GM10266 (cell line): ENCODE measurements at regions not wholly inside any gene's neighbourhood (a gene's known extent, or its start where the extent isn't known, plus 50 kb on each side); places are given as distances from the start of the nearest gene placed in this dataset.

Experiments used
- DNase-seq: peaks from one replicate; pipeline ENCODE4 v3.0.0; 2012; ENCODE audit errors: extremely low spot score
- TF ChIP-seq, protein P1 (sequence below): IDR thresholded peaks from 2 replicates; pipeline ENCODE4 v1.5.1; 2012; ENCODE audit warnings: mild to moderate bottlenecking, low read depth; ENCODE audit not compliant: control insufficient read depth, insufficient read depth; ENCODE audit errors: missing control alignments

DNA sequence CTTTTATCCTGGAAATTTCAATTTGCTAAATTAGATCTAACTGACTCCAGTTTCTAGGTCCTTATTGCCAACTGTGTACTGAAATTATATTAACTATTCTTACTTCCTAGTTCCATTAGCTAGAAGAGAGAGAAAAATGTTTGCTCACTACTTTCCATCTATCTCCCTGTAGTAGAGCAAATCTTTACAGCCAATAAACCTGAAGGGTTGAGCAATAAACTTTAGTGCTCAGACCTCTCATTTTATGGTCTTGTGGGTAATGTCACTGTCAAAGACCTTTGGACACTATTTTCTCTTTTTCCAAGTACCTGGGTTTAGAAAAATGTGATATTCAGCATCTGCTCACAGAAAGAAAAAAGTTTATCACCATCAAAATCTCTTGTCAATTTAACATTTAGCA is 237.5 kb upstream of the GEMIN8 start:
- TF ChIP-seq, protein P1, sequence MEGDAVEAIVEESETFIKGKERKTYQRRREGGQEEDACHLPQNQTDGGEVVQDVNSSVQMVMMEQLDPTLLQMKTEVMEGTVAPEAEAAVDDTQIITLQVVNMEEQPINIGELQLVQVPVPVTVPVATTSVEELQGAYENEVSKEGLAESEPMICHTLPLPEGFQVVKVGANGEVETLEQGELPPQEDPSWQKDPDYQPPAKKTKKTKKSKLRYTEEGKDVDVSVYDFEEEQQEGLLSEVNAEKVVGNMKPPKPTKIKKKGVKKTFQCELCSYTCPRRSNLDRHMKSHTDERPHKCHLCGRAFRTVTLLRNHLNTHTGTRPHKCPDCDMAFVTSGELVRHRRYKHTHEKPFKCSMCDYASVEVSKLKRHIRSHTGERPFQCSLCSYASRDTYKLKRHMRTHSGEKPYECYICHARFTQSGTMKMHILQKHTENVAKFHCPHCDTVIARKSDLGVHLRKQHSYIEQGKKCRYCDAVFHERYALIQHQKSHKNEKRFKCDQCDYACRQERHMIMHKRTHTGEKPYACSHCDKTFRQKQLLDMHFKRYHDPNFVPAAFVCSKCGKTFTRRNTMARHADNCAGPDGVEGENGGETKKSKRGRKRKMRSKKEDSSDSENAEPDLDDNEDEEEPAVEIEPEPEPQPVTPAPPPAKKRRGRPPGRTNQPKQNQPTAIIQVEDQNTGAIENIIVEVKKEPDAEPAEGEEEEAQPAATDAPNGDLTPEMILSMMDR: no peak
- no peak for DNase-seq

DNA sequence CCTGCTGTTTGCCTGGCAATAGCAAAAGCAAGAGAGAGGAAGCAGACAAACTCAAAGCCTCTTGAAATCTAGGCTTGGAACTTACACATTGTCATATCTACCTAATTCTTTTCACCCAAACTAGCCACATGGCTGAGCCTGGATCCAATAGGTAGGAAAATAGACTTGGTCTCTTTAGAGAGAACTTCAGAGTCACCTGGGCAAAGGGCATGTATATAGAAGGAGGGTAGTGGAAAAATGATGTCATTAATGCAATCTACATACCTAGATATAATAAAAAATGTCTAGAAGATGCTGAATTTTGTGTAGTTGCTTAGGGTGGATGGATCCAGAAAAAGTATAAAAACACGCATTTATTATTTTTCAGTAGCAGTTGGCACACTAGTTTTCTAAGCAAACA is 237.0 kb upstream of the GEMIN8 start:
- no peak for DNase-seq

DNA sequence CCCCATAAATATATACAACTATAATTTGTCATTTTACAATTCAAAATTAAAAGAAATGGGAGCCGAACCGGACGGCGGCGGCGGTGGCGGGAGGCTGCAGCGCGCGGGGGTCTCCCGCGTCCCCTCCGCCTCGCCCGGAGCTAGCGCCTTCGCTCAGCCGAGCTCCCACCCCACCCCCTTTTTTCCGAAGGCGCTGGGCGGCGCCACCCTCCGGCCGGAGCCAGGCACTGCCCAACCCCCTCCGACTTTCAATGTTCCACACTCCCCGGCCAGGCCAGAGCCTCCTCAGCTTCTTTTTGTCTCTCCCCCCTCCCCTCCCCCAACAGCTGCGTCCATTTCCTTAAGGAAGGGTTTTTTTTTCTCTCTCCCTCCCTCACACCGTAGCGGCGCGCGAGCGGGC is 214.1 kb upstream of the GEMIN8 start:
- DNase-seq: no peak
- TF ChIP-seq, protein P1: no peak

More for the DNA sequence above, 237.0 kb upstream of the GEMIN8 start:
- TF ChIP-seq, protein P1: no peak

- no peak for DNase-seq
- TF ChIP-seq, protein P1: no peak
Observed at GRCh38 chrX:14235004-14235403, 205.3 kb upstream of the GEMIN8 start.

DNA sequence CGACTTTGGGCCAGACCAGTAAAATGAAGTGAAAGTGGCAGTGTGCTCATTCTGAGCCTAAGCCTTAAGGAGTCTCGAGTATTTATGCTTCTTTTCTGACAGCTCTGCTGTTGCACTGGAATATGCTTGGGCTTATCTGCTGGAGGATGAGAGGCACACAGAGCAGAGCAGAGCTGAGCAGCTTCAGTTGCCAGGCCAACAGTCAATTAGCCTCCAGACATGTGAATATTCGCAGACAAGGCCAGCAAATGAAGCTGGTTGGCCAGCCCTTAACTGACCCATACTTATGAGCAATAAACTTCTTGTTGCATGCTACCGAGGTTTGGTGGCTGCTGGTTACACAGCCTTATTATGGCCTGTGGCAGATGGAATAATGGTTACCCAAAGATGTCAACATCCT is 203.0 kb upstream of the GEMIN8 start:
- TF ChIP-seq, protein P1: no peak
- no peak for DNase-seq

- DNase-seq: no peak
Observed at GRCh38 chrX:14228611-14229010, 198.9 kb upstream of the GEMIN8 start.

DNA sequence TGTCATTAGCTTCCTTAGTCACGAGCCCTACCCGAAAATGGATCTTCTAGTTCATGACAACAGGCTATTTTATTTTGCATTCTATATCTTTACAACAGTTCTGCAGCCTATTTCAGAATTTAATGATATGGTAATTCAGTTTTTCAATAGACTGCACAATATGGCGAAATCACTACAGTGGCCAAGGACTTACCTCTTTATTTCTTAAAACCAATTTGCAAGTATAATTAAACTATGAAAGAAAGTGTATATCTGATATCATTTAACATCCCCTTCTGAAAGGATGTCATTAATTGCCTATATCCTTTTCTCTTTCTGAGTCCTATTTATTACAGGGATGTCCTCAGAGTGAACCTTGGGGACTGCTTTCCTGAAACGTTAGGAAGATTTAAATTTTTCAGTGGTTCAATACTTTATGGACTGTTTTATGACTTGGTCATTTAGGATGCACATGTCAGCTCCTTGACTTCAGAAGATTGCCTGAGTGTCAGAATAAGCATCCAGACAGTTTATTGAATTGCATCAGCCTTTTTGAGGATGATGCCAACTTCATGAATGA is 190.8 kb upstream of the GEMIN8 start:
- DNase-seq: no peak
- TF ChIP-seq, protein P1: no peak

More at GRCh38 chrX:14228611-14229010, 198.9 kb upstream of the GEMIN8 start:
- TF ChIP-seq, protein P1: no peak
